ENCODE measurements at regions not wholly inside any gene's neighbourhood (a gene's known extent, or its start where the extent isn't known, plus 50 kb on each side); places are given as distances from the start of the nearest gene placed in this dataset.
A peak's percentile ranks its signal among the peaks of the same experiment; 100 is the strongest.
"Not testable (repeated sequence)": the region's sequence is repeated elsewhere in the genome, so short reads cannot be mapped to it uniquely, and the experiment has no call there.

DNA sequence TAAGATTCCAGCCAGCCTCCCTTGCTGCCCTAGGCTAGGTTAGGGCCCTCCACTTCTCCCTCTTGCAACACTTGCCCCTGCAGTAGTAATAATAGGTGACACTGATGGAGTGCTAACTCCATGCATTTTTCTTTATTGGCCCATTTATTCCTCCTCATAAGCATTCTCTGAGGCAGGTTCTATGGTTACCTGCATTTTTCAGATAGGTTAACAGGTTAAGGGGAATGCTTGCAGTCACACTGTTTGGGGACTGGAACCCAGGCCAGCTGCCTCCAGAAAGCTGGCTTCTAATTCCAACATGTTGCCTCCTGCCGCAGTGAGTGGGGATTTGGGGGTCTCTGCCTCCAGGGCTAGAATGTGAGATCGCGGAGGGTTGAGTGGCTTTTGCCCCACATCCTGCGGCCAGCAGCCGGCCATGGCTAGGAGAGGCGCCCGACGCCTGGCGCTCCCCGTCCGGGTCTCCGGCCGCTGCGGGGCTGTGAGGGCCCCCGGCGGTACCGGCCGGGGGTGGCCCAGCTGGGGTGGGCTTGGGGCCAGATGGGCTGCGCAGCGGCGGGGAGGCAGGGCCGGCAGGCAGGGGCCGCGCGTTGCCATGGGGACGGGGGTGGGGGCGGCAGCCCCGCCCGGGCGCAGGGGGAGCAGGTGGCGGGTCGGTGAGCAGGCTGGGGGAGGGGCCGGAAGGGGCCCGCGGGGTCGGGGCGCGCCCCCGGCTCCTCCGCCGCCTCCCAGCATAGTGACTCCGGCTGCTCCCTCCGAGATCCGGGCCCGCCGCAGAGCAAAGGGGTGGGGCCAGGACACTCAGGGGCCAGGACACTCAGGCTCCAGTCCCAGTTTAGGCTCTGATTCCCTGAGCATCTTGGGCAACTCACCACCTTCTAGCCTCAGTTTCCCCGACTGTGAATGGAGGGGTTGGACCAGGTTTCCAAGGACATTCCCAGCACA, 68.4 kb upstream of the SSBP3 start:
- DNase-seq = no peak

DNA sequence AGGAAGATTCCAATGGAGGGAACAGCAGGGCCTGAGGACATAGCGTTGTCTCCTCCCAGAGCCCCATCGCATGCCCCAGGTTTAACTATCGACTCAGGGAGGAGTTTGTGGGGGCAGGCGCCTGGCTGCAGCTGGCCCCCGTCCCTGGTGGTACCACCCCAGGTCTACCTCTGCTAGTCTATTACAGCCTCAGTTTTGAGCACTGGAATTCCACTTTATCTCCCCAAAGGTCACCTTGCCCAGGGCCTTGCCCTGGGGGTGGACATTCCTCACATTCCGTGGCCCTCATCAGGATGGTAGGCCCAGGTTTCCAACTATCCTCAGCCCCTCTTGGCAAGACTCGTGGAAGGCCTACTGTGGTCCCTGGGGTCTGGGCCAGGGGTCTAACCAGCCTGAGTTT, 65.4 kb upstream of the SSBP3 start:
- DNase-seq = no peak

- not testable (repeated sequence) for DNase-seq
Measured at GRCh38 chr1:54469444-54469843, 63.2 kb upstream of the SSBP3 start.

- DNase-seq = not testable (repeated sequence)
Measured at GRCh38 chr1:54468288-54469084, 62.3 kb upstream of the SSBP3 start.

- no peak for DNase-seq
Measured at GRCh38 chr1:54465351-54465811, 59.2 kb upstream of the SSBP3 start.

DNA sequence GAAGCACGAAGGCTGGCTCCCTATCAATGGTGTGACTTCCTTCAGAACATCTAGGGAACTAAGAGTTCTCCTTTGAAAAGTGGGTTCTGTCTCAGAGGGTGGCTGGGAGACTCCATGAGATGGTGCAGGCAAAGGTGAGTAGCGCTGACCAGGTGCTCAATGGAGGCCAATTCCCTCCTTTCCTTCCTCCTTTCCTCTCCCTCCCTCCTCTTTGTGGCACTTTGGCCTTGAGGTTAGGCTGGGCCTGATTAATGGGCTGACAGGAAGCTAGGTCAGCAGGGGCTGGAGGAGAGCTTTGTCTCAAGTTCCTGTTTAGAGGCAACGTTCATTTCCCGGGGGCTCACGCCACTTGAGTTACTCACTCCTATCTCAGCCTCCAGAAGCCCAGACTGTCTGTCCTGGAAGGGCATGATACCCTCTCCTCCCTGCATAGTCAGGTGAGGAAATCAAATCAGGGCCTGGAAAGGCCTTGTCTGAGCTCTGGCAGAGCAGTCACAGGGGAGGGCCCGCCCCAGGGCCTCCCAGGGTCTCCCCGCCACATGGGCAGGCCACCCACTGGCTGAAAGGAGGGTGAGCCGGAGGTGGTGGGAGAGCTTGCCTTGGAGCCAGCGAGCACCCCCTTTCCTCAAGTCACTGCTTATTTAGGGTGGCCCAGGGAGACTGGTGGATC, 58.4 kb upstream of the SSBP3 start:
- DNase-seq = no peak

DNA sequence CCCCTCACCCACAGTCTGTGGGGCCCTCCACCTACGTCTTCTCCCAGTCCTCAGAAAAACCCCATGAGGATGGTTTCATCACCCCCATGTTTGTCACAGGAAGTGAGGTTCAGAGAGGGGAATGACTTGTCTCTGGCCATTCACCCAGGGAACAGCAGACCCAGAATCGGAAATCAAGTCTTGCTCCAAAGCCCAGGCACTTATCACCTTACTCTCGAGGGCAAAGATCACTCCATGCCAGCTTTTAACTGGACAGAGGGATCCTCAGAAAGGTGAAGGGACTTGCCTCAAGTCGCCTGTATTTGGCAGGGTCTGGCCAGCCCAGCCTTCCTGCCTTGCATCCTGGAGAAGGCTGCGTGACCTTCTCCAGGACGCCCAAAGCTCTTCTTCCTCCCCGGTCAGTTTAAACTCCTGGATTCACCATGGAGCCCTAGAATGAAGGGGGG, 57.9 kb upstream of the SSBP3 start:
- no peak for DNase-seq

- no peak for DNase-seq
Measured at GRCh38 chr1:54463259-54464030, 57.3 kb upstream of the SSBP3 start.

DNA sequence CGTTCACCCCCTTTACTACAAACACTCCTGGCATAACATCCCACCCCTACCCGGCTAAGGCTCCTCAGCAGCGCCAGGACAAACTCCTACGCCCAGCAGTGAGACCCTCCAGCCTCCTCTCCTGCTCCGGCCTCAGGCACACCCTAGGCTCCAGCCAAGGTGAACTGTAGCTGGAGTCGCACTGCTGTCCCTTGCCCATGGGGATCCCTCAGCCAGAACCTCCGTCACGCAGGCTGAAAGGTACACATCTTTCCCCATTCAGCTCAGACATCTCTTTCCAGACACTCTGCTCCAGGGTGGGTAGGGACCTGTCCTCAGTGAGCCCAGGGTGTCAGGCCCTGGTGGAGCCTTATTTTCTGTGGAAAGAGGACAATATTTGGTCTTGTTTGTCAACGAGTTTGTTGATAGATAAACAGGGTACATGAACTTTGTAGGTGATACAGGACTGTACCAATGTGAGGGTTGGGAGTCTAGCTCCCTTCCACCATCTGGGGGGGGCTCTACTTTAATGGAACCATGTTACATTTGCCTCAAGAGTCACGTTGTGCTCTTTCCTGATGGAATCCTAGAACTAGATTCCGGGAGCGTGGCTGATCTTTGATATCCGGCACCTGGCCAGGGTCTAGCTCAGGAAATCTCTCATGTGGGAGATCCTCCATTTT, 56.5 kb upstream of the SSBP3 start:
- DNase-seq = no peak

DNA sequence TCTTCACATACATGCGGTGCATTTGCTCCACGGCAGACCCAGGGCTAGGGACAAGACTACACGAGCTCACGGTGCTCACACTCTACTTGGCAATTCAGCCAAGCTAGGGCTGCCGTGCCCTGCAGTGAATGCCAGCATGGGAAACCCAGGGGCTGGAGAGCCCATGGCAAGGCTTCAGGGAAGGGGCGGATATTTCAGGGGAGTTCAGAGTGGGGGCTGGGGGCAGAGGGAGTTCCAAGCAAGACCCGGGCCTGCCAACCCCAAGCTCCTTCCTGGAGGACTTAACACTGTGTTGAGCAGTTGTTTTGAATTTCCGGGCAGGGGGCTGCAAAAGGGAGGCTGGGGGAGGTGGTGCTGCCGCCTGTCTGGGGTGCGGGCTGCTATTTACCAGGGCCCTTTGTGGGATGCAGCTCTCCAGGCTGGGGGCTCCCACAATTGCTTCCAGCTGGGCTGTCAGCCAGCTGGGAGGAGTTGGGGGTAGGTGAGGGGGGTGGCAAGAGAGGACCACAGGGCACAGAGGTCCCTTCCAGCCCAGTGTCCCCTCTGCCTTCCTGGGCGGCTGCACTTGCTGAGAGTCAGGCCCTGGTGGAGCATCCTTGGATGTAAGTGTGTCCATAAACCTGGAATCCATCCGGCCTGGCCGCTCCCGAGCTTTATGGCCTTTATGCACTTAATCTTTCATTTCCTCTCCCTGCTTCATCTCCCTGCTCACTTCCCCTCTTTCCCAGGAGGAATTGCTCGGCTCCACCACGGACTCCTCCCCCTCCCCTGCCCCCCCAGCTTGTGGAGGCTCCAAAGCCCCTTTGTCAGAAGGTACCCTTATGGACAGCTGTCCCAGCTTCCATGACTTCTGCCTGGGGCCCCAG, 55.8 kb upstream of the SSBP3 start:
- DNase-seq = no peak

DNA sequence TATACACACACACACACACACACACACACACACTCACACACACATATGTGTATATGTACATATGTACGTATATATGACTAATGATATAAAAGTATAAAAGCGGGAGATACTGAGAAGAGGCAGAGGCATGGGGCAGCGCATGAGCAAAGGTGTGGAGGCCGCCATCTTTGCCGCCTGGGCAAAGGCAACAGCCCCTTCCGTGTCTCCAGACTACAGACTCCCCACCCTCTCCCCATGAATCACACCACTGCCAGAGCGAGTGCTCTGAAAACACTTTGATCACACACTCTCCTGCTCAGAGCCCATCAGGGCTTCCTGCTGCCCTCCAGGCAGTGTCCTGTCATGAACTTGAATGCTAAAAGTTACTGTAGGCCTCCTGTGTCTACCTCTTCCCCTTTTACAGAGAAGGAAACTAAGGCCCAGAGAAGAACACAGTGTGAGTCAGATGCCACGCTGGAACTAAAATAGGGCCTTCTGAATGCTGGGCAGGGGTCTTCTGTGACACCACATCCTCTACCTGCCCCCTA, 54.7 kb upstream of the SSBP3 start:
- DNase-seq = no peak

DNA sequence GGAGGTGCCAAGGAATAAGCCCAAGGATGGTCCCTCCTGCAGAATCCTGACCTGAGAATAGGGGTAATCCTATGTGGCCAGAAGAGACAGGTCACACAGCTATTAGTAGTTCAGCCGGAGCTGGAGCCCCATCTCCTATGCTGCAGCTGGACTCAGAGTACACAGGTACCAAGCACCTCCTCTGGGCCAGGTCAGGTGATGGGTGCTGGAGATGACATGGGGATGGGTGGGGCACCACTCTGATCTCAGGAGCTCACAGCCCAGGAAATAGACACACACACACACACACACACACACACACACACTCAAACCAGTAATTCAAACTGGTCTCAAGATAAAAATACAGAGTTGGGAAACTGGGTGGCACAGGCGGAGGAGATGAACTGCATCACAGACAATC, 54.2 kb upstream of the SSBP3 start:
- DNase-seq = no peak

DNA sequence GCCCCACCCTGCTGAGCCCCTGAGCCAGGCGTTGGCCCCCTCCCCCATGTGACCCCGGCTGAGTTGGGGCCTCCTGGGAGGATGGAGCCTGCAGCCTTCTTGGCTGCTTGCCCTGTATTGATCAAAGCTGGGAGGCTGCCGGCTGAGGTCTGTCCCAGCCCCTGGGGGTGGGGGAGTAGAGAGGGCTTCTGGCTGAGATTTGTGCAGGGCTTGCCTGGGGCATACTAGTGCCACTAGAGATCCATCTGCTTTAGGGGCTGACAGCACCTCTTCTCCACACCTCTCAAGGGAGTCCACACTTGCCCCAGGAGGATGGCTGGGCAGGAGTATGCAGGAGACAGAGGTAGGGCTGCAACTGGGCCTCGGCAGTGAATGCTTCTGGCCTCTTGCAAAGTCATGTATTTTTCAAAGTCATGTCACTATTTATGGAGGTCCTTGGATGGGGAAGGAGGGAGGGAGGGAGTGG, 53.6 kb upstream of the SSBP3 start:
- peak; percentile 76 for DNase-seq

GRCh38 chr1:54459140-54459539, 52.9 kb upstream of the SSBP3 start:
- no peak for DNase-seq

DNA sequence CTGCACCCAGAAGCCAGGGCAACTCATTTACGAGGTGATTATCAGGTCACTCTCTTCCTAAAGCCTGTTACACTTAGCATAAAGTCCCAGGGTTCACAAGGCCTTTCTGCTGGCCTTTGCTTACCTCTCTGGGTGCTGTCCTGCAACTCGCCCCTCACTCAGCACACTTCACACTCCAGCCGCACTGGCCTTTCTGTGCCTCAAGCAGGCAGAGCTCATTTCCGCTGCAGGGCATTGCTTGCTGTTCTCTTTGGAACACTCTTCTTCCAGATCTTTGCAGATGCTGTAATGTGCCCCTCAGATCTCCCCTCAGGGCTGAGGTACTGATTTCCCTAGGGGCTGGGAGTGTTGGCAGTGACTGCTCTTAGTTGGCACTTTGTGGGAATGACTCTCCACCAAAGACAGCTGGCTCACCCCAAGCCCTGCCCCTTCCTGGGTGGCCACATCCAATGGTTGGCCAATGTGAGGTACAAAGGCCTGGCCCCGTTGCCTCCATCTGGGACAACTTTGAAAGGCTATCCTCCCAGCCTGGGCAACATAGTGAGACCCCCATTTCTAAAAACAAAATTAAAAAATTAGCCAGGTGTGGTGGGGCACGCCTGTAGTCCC, 50.8 kb upstream of the SSBP3 start:
- DNase-seq = no peak

GRCh38 chr1:54456361-54456760, 50.2 kb upstream of the SSBP3 start:
- no peak for DNase-seq

Data from COR-L47 (cell line).